ENCODE measurements at regions not wholly inside any gene's neighbourhood (a gene's known extent, or its start where the extent isn't known, plus 50 kb on each side); places are given as distances from the start of the nearest gene placed in this dataset.

DNA sequence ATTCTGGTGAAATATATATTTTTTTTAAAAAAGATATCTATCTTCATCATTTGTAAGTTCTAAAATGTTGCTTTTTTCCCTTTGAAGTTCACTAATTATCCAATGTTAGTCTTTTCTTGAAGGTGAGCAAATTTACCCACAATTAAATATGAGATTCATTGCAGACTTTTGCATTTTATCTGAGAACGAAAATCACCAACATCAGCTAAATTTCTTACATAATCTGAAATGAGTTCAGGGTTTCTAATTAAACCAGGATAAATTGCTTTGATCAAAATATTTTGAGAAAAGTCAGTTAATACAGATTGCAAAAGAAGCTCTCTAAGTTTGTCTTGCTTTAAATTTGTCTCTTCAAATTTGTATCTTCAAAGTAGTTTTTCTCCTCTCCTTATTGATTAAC, 486.4 kb upstream of the FSTL5 start:
- TF ChIP-seq, protein P1, sequence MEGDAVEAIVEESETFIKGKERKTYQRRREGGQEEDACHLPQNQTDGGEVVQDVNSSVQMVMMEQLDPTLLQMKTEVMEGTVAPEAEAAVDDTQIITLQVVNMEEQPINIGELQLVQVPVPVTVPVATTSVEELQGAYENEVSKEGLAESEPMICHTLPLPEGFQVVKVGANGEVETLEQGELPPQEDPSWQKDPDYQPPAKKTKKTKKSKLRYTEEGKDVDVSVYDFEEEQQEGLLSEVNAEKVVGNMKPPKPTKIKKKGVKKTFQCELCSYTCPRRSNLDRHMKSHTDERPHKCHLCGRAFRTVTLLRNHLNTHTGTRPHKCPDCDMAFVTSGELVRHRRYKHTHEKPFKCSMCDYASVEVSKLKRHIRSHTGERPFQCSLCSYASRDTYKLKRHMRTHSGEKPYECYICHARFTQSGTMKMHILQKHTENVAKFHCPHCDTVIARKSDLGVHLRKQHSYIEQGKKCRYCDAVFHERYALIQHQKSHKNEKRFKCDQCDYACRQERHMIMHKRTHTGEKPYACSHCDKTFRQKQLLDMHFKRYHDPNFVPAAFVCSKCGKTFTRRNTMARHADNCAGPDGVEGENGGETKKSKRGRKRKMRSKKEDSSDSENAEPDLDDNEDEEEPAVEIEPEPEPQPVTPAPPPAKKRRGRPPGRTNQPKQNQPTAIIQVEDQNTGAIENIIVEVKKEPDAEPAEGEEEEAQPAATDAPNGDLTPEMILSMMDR (IDR thresholded peaks at IDR 0.05; ENCODE audit: low read length), result no peak
- TF ChIP-seq EZH2 (optimal IDR thresholded peaks at IDR 0.05; ENCODE audit: low read depth, low read length), result no peak
